ENCODE measurements at regions not wholly inside any gene's neighbourhood (a gene's known extent, or its start where the extent isn't known, plus 50 kb on each side); places are given as distances from the start of the nearest gene placed in this dataset.

DNA sequence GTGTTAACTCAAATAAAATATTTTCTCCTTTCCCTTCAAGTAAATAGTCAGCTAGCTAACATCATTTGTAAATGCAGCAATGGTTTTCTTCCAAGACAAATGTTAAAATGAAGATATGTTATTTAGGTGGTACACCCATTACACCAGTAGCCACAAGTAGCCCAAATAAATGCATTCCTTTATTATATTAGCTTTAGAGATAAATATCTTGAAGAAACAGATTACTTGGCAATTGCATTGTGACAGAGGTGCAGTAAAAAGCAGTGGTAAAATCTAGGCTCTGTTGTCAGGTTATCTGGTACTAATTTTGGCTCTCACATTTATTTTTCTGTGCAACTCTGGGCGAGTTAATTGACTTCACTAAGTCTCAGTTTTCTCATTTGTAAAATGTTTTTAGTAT lies 193.0 kb downstream of the NAA11 start:
- no peak for TF ChIP-seq CTCF (conservative IDR thresholded peaks at IDR 0.05; ENCODE audit: low read depth, low read length)
- no peak for TF ChIP-seq EZH2 (IDR thresholded peaks at IDR 0.05; ENCODE audit: low read length, unreplicated experiment)
- no peak for TF ChIP-seq EZH2phosphoT487 (IDR thresholded peaks at IDR 0.05; ENCODE audit: borderline replicate concordance, low read length)

All from PC-3 (cell line).